Bronchial epithelial cell (primary cell): ENCODE measurements at regions not wholly inside any gene's neighbourhood (a gene's known extent, or its start where the extent isn't known, plus 50 kb on each side); places are given as distances from the start of the nearest gene placed in this dataset.

Experiments
- DNase-seq: peaks from one replicate; pipeline ENCODE4 v3.0.0-alpha.2; 2010; ENCODE audit warnings: low read depth
- FAIRE-seq: peaks from 2 replicates; lab custom pipeline; 2011; peaks lifted over from hg19 to GRCh38; lab: Jason Lieb, UNC
- H3K27me3 ChIP-seq: 2 replicates; pipeline ENCODE4 v1.5.1; 2011; ENCODE audit warnings: low read length; ENCODE audit not compliant: control insufficient read depth, insufficient read depth
- H3K36me3 ChIP-seq: 2 replicates; pipeline ENCODE4 v1.5.1; 2011; ENCODE audit warnings: low read length; ENCODE audit not compliant: control insufficient read depth, insufficient read depth
- H3K4me3 ChIP-seq: 2 replicates; pipeline ENCODE4 v1.5.1; 2011; ENCODE audit warnings: mild to moderate bottlenecking, low read depth, low read length, control low read depth
- TF ChIP-seq, protein P1 (sequence below): IDR thresholded peaks from 2 replicates; pipeline ENCODE4 v1.5.1; 2011; ENCODE audit warnings: mild to moderate bottlenecking, moderate library complexity, low read length, control low read depth, inconsistent platforms; ENCODE audit not compliant: insufficient read depth, severe bottlenecking

DNA sequence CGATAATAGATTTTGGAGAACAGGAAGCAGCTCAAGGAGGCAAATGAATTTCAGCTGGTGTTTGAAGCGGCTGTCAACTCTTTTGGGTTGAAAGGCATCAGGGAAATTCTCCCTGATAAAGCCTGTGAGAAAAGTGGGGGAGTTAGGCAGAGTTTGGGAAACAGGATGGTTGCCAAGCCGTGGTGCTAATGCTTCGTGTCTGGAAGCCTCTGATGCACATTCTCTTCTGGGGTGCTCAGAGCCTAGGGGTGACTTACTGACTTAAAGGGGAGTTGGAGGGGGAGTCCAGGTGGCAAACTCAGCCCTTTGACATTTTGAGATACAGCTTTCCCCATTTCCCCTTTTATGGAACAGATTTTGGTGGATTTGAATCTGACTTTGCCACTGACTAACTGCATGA, 202.5 kb upstream of the CLINT1 start:
- no peaks in the 10 kb centered on the region for H3K36me3 ChIP-seq
- FAIRE-seq (no peak), DNase-seq (no peak)
- no peak overlapping the region for H3K4me3 ChIP-seq
- no peaks in the 10 kb centered on the region for H3K27me3 ChIP-seq
- TF ChIP-seq, protein P1, sequence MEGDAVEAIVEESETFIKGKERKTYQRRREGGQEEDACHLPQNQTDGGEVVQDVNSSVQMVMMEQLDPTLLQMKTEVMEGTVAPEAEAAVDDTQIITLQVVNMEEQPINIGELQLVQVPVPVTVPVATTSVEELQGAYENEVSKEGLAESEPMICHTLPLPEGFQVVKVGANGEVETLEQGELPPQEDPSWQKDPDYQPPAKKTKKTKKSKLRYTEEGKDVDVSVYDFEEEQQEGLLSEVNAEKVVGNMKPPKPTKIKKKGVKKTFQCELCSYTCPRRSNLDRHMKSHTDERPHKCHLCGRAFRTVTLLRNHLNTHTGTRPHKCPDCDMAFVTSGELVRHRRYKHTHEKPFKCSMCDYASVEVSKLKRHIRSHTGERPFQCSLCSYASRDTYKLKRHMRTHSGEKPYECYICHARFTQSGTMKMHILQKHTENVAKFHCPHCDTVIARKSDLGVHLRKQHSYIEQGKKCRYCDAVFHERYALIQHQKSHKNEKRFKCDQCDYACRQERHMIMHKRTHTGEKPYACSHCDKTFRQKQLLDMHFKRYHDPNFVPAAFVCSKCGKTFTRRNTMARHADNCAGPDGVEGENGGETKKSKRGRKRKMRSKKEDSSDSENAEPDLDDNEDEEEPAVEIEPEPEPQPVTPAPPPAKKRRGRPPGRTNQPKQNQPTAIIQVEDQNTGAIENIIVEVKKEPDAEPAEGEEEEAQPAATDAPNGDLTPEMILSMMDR: no peak

DNA sequence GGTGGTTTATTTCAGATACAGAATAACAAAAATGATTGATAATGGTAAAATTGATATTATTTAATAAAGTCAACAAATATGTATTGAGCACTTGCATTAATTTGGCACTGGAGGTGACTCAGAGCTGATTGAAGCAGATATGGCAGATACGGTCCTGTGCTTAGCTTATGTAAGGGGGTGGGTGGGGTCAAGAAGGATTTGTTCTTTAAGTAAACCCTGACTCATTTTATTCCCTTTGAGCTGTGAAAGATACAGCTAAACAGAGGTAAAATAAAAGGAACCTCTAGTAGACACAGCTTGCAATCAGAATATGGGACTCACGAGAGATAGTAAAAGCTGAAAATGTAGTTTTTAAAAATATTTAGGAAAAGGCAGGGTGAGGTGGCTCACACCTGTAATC, 201.3 kb upstream of the CLINT1 start:
- DNase-seq (peak; percentile 77), FAIRE-seq (no peak)
- TF ChIP-seq, protein P1: no peak
- Histone ChIP-seq H3K4me3 (no peak overlapping the region), H3K27me3 (no peaks in the 10 kb centered on the region), H3K36me3 (no peaks in the 10 kb centered on the region)

- H3K27me3 ChIP-seq: no peaks in the 10 kb centered on the region
- FAIRE-seq (peak; percentile 50), DNase-seq (peak; percentile 71)
- no peaks in the 10 kb centered on the region for H3K36me3 ChIP-seq
- TF ChIP-seq, protein P1: no peak
- no peak overlapping the region for H3K4me3 ChIP-seq
These were observed 199.5 kb upstream of the CLINT1 start for GRCh38 chr5:158058208-158059120.

DNA sequence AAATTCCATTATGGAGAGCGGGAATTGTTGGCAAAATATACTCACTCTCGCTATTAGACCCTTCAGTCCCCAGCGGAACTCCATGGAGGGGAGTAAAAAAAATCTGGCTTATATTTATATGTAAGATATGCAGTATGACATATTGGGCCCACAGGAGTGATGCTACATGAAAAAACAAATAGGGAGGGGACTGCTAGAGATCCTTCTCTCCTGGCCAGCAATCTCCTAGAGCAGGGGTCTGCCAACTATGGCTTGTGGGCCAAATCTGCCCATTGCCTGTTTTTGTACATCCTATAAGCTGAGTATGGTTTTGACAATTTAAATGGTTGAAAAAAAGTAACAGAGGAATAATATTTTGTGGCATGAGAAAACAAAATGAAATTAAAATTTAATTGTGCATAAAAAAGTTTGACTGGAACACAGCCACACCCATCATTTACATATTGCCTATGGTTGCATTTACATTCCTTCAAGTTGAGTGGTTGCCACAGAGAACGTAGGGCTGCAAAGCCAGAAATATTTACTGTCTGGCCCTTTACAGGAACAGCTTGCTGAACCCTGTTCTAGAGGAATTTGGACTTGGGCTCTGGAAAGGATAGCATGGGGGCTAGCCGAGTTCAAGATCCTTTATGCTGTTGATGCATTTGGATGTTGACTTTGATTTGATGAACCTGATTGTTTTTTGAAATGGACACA, 197.3 kb upstream of the CLINT1 start:
- TF ChIP-seq, protein P1: no peak
- Histone ChIP-seq H3K4me3 (no peak overlapping the region), H3K36me3 (no peaks in the 10 kb centered on the region), H3K27me3 (no peaks in the 10 kb centered on the region)
- no peak for FAIRE-seq
- DNase-seq: peak; percentile 40

DNA sequence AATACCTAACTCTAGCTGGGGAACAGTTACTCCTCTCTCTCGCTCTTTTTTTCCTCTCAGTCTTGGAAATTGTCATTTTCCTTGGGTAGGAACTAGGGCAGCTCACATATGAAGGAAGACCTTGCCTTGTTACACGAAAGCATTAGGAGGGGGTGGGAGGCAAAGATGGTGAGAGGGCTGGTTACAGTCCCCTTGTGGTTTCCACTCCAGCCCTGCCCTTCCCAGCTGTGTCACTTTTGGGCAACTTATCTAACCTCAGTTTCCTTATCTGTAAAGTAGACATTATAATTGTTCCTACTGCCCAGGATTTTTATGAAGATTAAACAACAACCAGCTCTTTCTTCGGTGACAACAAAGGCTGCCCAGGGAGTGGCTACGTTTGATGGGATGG, 196.2 kb upstream of the CLINT1 start:
- FAIRE-seq: no peak
- TF ChIP-seq, protein P1: no peak
- Histone ChIP-seq H3K27me3 (no peaks in the 10 kb centered on the region), H3K36me3 (no peaks in the 10 kb centered on the region), H3K4me3 (no peak overlapping the region)
- no peak for DNase-seq
